H1 (cell line): ENCODE measurements at regions not wholly inside any gene's neighbourhood (a gene's known extent, or its start where the extent isn't known, plus 50 kb on each side); places are given as distances from the start of the nearest gene placed in this dataset.

Source experiments
- CTCF ChIA-PET: fragments of 300-600 bp; sonication (Branson Sonifier 250); formaldehyde crosslinking; loops from one replicate; lab custom pipeline; 2021; ENCODE audit not compliant: partially characterized antibody; lab: Charles Lee
- POLR2A ChIA-PET: fragments of 300-600 bp; sonication (Branson Sonifier 250); formaldehyde crosslinking; loops from one replicate; lab custom pipeline; 2021; ENCODE audit warnings: inconsistent platforms; ENCODE audit not compliant: partially characterized antibody; lab: Charles Lee
- DNase-seq, 2 experiments: peaks; one replicate each; pipeline versions ENCODE4 v3.0.0 to v3.0.0-alpha.2; 2010 to 2022; ENCODE audit warnings: low spot score in 2 of 2, low read depth in 1 of 2, mixed read lengths in 1 of 2
- FAIRE-seq: peaks from 2 replicates; lab custom pipeline; 2011; peaks lifted over from hg19 to GRCh38; lab: Jason Lieb, UNC
- H2AFZ ChIP-seq: 2 replicates; pipeline ENCODE4 v1.8.1; 2012; ENCODE audit warnings: low read length, inconsistent platforms
- H2AK5ac ChIP-seq: 2 replicates; pipeline ENCODE4 v1.6.1; 2013; ENCODE audit warnings: low read depth, low read length
- H2BK120ac ChIP-seq: replicated peaks from 2 replicates; pipeline ENCODE3; 2013; ENCODE audit warnings: low read depth, low read length, inconsistent platforms
- H2BK12ac ChIP-seq: 2 replicates; pipeline ENCODE4 v1.6.1; 2013; ENCODE audit warnings: low read depth, low read length
- H2BK15ac ChIP-seq: 2 replicates; pipeline ENCODE4 v1.6.1; 2013; ENCODE audit warnings: low read length
- H2BK20ac ChIP-seq: 2 replicates; pipeline ENCODE4 v1.6.1; 2013; ENCODE audit warnings: low read length
- H2BK5ac ChIP-seq: 2 replicates; pipeline ENCODE4 v1.6.1; 2013; ENCODE audit warnings: low read depth, low read length
- H3K14ac ChIP-seq: 2 replicates; pipeline ENCODE4 v1.6.1; 2013; ENCODE audit warnings: inconsistent platforms; ENCODE audit not compliant: insufficient read length
- H3K18ac ChIP-seq: 2 replicates; pipeline ENCODE4 v1.6.1; 2013; ENCODE audit warnings: low read length; ENCODE audit errors: extremely low read depth
- H3K23ac ChIP-seq: 2 replicates; pipeline ENCODE4 v1.6.1; 2013; ENCODE audit warnings: inconsistent platforms; ENCODE audit not compliant: insufficient read length
- H3K23me2 ChIP-seq: 2 replicates; pipeline ENCODE4 v1.6.1; 2013; ENCODE audit warnings: low read depth, low read length
- H3K27ac ChIP-seq: 2 replicates; pipeline ENCODE4 v1.6.1; 2011; ENCODE audit warnings: low read depth, low read length, inconsistent platforms
- H3K27me3 ChIP-seq, 4 experiments: replicated peaks in 1 of 4; 1 replicate in 1 of 4; 2 replicates in 3 of 4; pipeline versions ENCODE4 v1.6.1 to v1.8.1; 2011 to 2013; ENCODE audit warnings: low read length in 3 of 4, mild to moderate bottlenecking in 3 of 4, inconsistent platforms in 2 of 4, mixed read lengths in 2 of 4, moderate library complexity in 1 of 4; ENCODE audit not compliant: control insufficient read depth in 3 of 4, insufficient read depth in 3 of 4; ENCODE audit errors: extremely low read depth in 1 of 4
- H3K36me3 ChIP-seq, 4 experiments: 2 replicates each; pipeline versions ENCODE4 v1.6.1 to v1.8.1; 2011 to 2013; ENCODE audit warnings: mild to moderate bottlenecking in 4 of 4, low read length in 3 of 4, moderate library complexity in 2 of 4, control low read depth in 1 of 4, inconsistent platforms in 1 of 4; ENCODE audit not compliant: insufficient read depth in 4 of 4, control insufficient read depth in 2 of 4
- H3K4ac ChIP-seq: replicated peaks from 2 replicates; pipeline ENCODE3; 2013; ENCODE audit warnings: low read length, low read depth, mixed read lengths, inconsistent platforms; ENCODE audit not compliant: insufficient read length
- H3K4me1 ChIP-seq, 4 experiments: replicated peaks in 1 of 4; 1 replicate in 1 of 4; 2 replicates in 3 of 4; pipeline versions ENCODE4 v1.6.1 to v1.8.1; 2011 to 2013; ENCODE audit warnings: low read length in 3 of 4, inconsistent platforms in 2 of 4, mixed read lengths in 1 of 4; ENCODE audit not compliant: insufficient read depth in 4 of 4, control insufficient read depth in 3 of 4
- H3K4me2 ChIP-seq, 2 experiments: 2 replicates each; pipeline versions ENCODE4 v1.6.1 to v1.8.1; 2011 to 2013; ENCODE audit warnings: low read depth in 2 of 2, low read length in 2 of 2, control low read depth in 1 of 2, inconsistent platforms in 1 of 2, mild to moderate bottlenecking in 1 of 2; ENCODE audit not compliant: insufficient read depth in 1 of 2
- H3K4me3 ChIP-seq, 4 experiments: fragments of 200-600, 300-600 bp in 1 of 4; sonication (generic), shearing (Covaris generic), sonication (Bioruptor Twin) in 1 of 4; 2 replicates each; pipeline versions ENCODE4 v1.5.1 to v1.8.1; 2011 to 2016; ENCODE audit warnings: low read length in 4 of 4, low read depth in 3 of 4, control low read depth in 2 of 4, inconsistent platforms in 2 of 4, mild to moderate bottlenecking in 2 of 4, mixed read lengths in 1 of 4, moderate library complexity in 1 of 4; ENCODE audit not compliant: insufficient read depth in 2 of 4; ENCODE audit errors: extremely low read depth in 1 of 4
- H3K56ac ChIP-seq: replicated peaks from 2 replicates; pipeline ENCODE3; 2013; ENCODE audit warnings: low read depth, mild to moderate bottlenecking, mixed read lengths, low read length, inconsistent platforms; ENCODE audit not compliant: insufficient read length
- H3K79me1 ChIP-seq: 2 replicates; pipeline ENCODE4 v1.6.1; 2013; ENCODE audit warnings: low read depth, low read length, control low read depth
- H3K79me2 ChIP-seq, 2 experiments: 2 replicates each; pipeline versions ENCODE4 v1.6.1 to v1.8.1; 2012 to 2013; ENCODE audit warnings: low read length in 2 of 2, mild to moderate bottlenecking in 2 of 2, inconsistent platforms in 1 of 2; ENCODE audit not compliant: insufficient read depth in 2 of 2, control insufficient read depth in 1 of 2
- H3K9ac ChIP-seq, 4 experiments: replicated peaks in 1 of 4; 1 replicate in 1 of 4; 2 replicates in 3 of 4; pipeline versions ENCODE4 v1.6.1 to v1.8.1; 2011 to 2013; ENCODE audit warnings: low read depth in 3 of 4, low read length in 3 of 4, control low read depth in 2 of 4, mild to moderate bottlenecking in 2 of 4, moderate library complexity in 2 of 4, inconsistent platforms in 1 of 4; ENCODE audit errors: extremely low read depth in 1 of 4
- H3K9me3 ChIP-seq, 2 experiments: 2 replicates each; pipeline versions ENCODE4 v1.6.1 to v1.8.1; 2012 to 2013; ENCODE audit warnings: mild to moderate bottlenecking in 2 of 2, moderate library complexity in 2 of 2, control low read depth in 1 of 2, inconsistent platforms in 1 of 2, low read depth in 1 of 2, low read length in 1 of 2, mixed read lengths in 1 of 2; ENCODE audit not compliant: insufficient read depth in 2 of 2
- H4K20me1 ChIP-seq, 2 experiments: replicated peaks in 1 of 2; 2 replicates each; pipeline versions ENCODE3 to v1.8.1; 2011 to 2013; ENCODE audit warnings: inconsistent platforms in 2 of 2, low read length in 2 of 2, mild to moderate bottlenecking in 1 of 2; ENCODE audit not compliant: insufficient read depth in 2 of 2, control insufficient read depth in 1 of 2
- H4K5ac ChIP-seq: 2 replicates; pipeline ENCODE4 v1.6.1; 2013; ENCODE audit warnings: low read length, low read depth, mixed read lengths, inconsistent platforms; ENCODE audit not compliant: insufficient read length
- H4K8ac ChIP-seq: 2 replicates; pipeline ENCODE4 v1.8.0; 2013; ENCODE audit warnings: mild to moderate bottlenecking, moderate library complexity, low read length, inconsistent platforms; ENCODE audit not compliant: insufficient read depth; ENCODE audit errors: extremely low read depth
- H4K91ac ChIP-seq: replicated peaks from 2 replicates; pipeline ENCODE3; 2013; ENCODE audit warnings: low read length, mixed read lengths, inconsistent platforms; ENCODE audit not compliant: insufficient read length
- HDAC6 ChIP-seq: IDR thresholded peaks from one replicate; pipeline ENCODE4 v1.7.1; 2012; ENCODE audit warnings: low read depth, mild to moderate bottlenecking, inconsistent platforms, low read length, moderate library complexity
- RAD21 ChIP-seq, 2 experiments: IDR thresholded peaks in 1 of 2; conservative IDR thresholded peaks in 1 of 2; 2 replicates each; pipeline ENCODE4 v1.6.1; 2011; ENCODE audit warnings: low read depth in 2 of 2, low read length in 2 of 2, improper control_type of control experiment in 1 of 2, inconsistent platforms in 1 of 2, mild to moderate bottlenecking in 1 of 2, moderate library complexity in 1 of 2
- RBBP5 ChIP-seq: IDR thresholded peaks from 2 replicates; pipeline ENCODE4 v1.7.1; 2012; ENCODE audit warnings: low read depth, mild to moderate bottlenecking, inconsistent platforms, low read length, moderate library complexity, borderline replicate concordance
- RNF2 ChIP-seq: fragments of 200-900, 300-1000 bp; sonication (generic); IDR thresholded peaks from 2 replicates; pipeline ENCODE4 v1.7.1; 2016; ENCODE audit warnings: borderline replicate concordance, low read depth, mild to moderate bottlenecking, antibody characterized with exemption, low read length; ENCODE audit not compliant: poor library complexity, severe bottlenecking; ENCODE audit errors: missing control alignments
- SP1 ChIP-seq: IDR thresholded peaks from 2 replicates; pipeline ENCODE4 v1.6.1; 2011; ENCODE audit warnings: low read depth, low read length
- TAF1 ChIP-seq: IDR thresholded peaks from 2 replicates; pipeline ENCODE4 v1.6.1; 2011; ENCODE audit warnings: mild to moderate bottlenecking, low read depth, low read length
- TAF7 ChIP-seq: optimal IDR thresholded peaks from 2 replicates; pipeline ENCODE3; 2011; ENCODE audit warnings: low read depth, mild to moderate bottlenecking, inconsistent platforms, low read length, moderate library complexity, borderline replicate concordance
- WGBS, 2 experiments: shearing (Covaris generic) in 1 of 2; methylation state at CpG; one replicate each; pipeline versions ENCODE4 v1.1.6 to v1.1.7; 2013 to 2015; ENCODE audit warnings: low lambda C conversion rate in 2 of 2, mixed read lengths in 2 of 2, inconsistent platforms in 1 of 2, low coverage in 1 of 2, missing lambda C conversion rate in 1 of 2; ENCODE audit not compliant: insufficient replicate concordance in 2 of 2, insufficient coverage in 1 of 2, insufficient read length in 1 of 2; ENCODE audit errors: extremely low coverage in 1 of 2, missing lambda C conversion rate in 1 of 2; 5-methylcytosine and 5-hydroxymethylcytosine counted together

DNA sequence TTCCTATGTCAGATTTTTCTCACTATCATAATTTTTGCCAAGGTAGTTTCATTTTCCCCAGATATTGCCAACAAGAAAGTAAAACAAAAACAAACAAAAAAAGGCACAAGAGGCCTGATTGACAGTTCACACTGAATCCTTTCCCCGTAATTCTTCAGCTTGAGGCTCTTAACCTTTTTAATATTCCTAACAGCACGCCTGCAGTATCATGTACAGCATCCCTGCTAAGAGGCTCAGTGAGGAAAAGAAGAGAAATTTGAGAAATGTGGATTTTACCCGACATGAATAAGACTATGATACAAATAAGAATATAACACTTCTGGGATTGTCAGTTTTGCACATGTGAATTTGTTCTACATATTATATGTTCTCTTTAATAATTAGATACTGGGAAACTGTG, 182.4 kb upstream of the CDK1 start:
- Histone ChIP-seq H3K14ac (no peak overlapping the region), H3K79me2 (no peaks in the 10 kb centered on the region), H3K9ac (no peak overlapping the region), H3K56ac (no peak overlapping the region), H2BK12ac (no peak overlapping the region), H2BK5ac (no peak overlapping the region), H3K27ac (no peak overlapping the region), H3K4me2 (no peak overlapping the region), H3K9me3 (no peaks in the 10 kb centered on the region), H2BK120ac (no peak overlapping the region), H3K4me1 (no peaks in the 10 kb centered on the region; a peak in 1 of 7 replicates), H2BK20ac (no peak overlapping the region), H3K36me3 (no peaks in the 10 kb centered on the region), H2AK5ac (no peak overlapping the region), H3K18ac (no peak overlapping the region), H3K23me2 (no peaks in the 10 kb centered on the region), H4K91ac (no peak overlapping the region), H3K4ac (no peak overlapping the region), H4K5ac (no peak overlapping the region), H4K20me1 (no peaks in the 10 kb centered on the region), H2BK15ac (no peak overlapping the region), H2AFZ (no peak overlapping the region), H3K4me3 (no peak overlapping the region), H3K79me1 (no peaks in the 10 kb centered on the region), H4K8ac (no peak overlapping the region), H3K27me3 (no peaks in the 10 kb centered on the region), H3K23ac (no peak overlapping the region)
- DNase-seq (no peak), FAIRE-seq (no peak)
- CTCF ChIA-PET = interaction anchor here (0.8 to 1.4 kb wide), 6 partner anchors 8 to 59 kb away, joined by 3 to 5 read pairs (median 4); no protein-coding TSS in a partner anchor
- WGBS, 2 experiments = 82% methylated on average over 3 of the region's 3 CpGs; no CpG with 5 or more reads in 1 of the 2 experiments
- POLR2A ChIA-PET = no interaction called here
- TF ChIP-seq SP1 (no peak), RAD21 (IDR thresholded peaks at IDR 0.05 in 1 of 2, conservative IDR thresholded peaks at IDR 0.05 in 1 of 2; ENCODE audit: low read depth in 2 of 2, low read length in 2 of 2) (no peak), RNF2 (no peak), TAF1 (no peak), RBBP5 (no peak), TAF7 (no peak), HDAC6 (no peak)
